ENCODE measurements at regions not wholly inside any gene's neighbourhood (a gene's known extent, or its start where the extent isn't known, plus 50 kb on each side); places are given as distances from the start of the nearest gene placed in this dataset.

DNA sequence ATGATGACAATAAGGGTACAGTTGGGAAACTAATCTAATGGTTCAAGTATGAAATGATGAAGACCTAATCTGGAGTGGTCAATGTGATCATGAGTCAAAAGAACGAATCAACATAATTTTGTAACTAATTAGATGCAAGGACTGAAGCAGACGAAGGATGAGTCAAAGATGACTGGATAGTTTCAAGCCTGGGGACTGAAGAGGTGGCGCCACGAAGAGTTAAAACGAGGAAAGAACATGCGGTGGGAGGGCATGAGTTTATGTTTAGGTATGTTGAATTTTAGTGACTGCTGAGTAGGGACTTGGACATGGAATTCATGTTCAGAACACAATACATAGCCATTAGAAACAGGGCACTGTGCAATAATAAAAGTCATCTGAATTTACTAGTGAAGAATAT, 221.5 kb upstream of the FAM241A start:
- no peak overlapping the region for H3K27ac ChIP-seq
- intact Hi-C loops (cut with DNase I) = no loop called here
- WGBS, 4 donors = 77 to 83% (median 81%) methylated on average over 6 of the region's 6 CpGs
- no peak overlapping the region for H3K4me3 ChIP-seq
- TF ChIP-seq POLR2A (IDR thresholded peaks at IDR 0.05) (no peak), CTCF (IDR thresholded peaks at IDR 0.05) (no peak)
- H3K27me3 ChIP-seq = no peaks in the 10 kb centered on the region
- DNase-seq = no peak
- no peaks in the 10 kb centered on the region for H3K9me3 ChIP-seq (replicated peaks in 1 of 3)
- H3K36me3 ChIP-seq (replicated peaks in 1 of 2) = no peaks in the 10 kb centered on the region
- H3K4me1 ChIP-seq (replicated peaks in 1 of 2) = no peaks in the 10 kb centered on the region

GRCh38 chr4:111924696-111925095, 220.6 kb upstream of the FAM241A start:
- Histone ChIP-seq H3K4me3 (no peak overlapping the region), H3K27ac (no peak overlapping the region), H3K36me3 (replicated peaks in 1 of 2) (no peaks in the 10 kb centered on the region), H3K27me3 (peaks cover 4% of the 10 kb centered on the region), H3K4me1 (replicated peaks in 1 of 2) (no peaks in the 10 kb centered on the region), H3K9me3 (replicated peaks in 1 of 3) (no peaks in the 10 kb centered on the region)
- WGBS, 4 donors = 82 to 87% (median 84%) methylated on average over 1 of the region's 1 CpG
- DNase-seq = no peak
- TF ChIP-seq CTCF (IDR thresholded peaks at IDR 0.05) (no peak), POLR2A (IDR thresholded peaks at IDR 0.05) (no peak)
- intact Hi-C loops (cut with DNase I) = no loop called here

GRCh38 chr4:111930659-111931058, 214.6 kb upstream of the FAM241A start:
- intact Hi-C loops (cut with DNase I) = no loop called here
- H3K4me1 ChIP-seq (replicated peaks in 1 of 2) = no peaks in the 10 kb centered on the region
- H3K27me3 ChIP-seq = peaks cover 6% of the 10 kb centered on the region
- H3K36me3 ChIP-seq (replicated peaks in 1 of 2) = no peaks in the 10 kb centered on the region
- no peak for DNase-seq
- no peak overlapping the region for H3K27ac ChIP-seq
- TF ChIP-seq CTCF (IDR thresholded peaks at IDR 0.05) (no peak), POLR2A (IDR thresholded peaks at IDR 0.05) (no peak)
- H3K9me3 ChIP-seq (replicated peaks in 1 of 3) = no peaks in the 10 kb centered on the region
- WGBS, 4 donors = 44 to 69% (median 60%) methylated on average over 2 of the region's 2 CpGs
- no peak overlapping the region for H3K4me3 ChIP-seq

- WGBS, 4 donors = 51 to 63% (median 52%) methylated on average over 2 of the region's 2 CpGs
- Histone ChIP-seq H3K9me3 (replicated peaks in 1 of 3) (peaks cover 0 to 3% (median 0%) of the 10 kb centered on the region in 3 donors), H3K27ac (no peak overlapping the region), H3K4me1 (replicated peaks in 1 of 2) (no peaks in the 10 kb centered on the region), H3K4me3 (no peak overlapping the region), H3K36me3 (replicated peaks in 1 of 2) (no peaks in the 10 kb centered on the region), H3K27me3 (peaks cover 6% of the 10 kb centered on the region)
- DNase-seq = no peak
- intact Hi-C loops (cut with DNase I) = no loop called here
- TF ChIP-seq CTCF (IDR thresholded peaks at IDR 0.05) (no peak), POLR2A (IDR thresholded peaks at IDR 0.05) (no peak)
Observed at GRCh38 chr4:111933703-111934102, 211.6 kb upstream of the FAM241A start.
